HFFc6 (cell line): ENCODE measurements at regions not wholly inside any gene's neighbourhood (a gene's known extent, or its start where the extent isn't known, plus 50 kb on each side); places are given as distances from the start of the nearest gene placed in this dataset.

Source experiments
- DNase-seq: peaks from one replicate; pipeline ENCODE4 v3.0.0-alpha.2; 2018
- H3K27ac Mint-ChIP-seq: 2 replicates; pipeline ENCODE4 v1.8.0; 2020; ENCODE audit warnings: mild to moderate bottlenecking, mixed read lengths
- H3K27me3 Mint-ChIP-seq: 2 replicates; pipeline ENCODE4 v1.8.0; 2021; ENCODE audit warnings: mild to moderate bottlenecking, moderate library complexity, mixed read lengths; ENCODE audit not compliant: insufficient read depth
- H3K36me3 Mint-ChIP-seq: 2 replicates; pipeline ENCODE4 v1.8.0; 2021; ENCODE audit warnings: low read depth, mixed read lengths
- H3K4me1 Mint-ChIP-seq: 2 replicates; pipeline ENCODE4 v1.8.0; 2020; ENCODE audit warnings: low read depth, mixed read lengths
- H3K4me3 Mint-ChIP-seq: 2 replicates; pipeline ENCODE4 v1.8.0; 2020; ENCODE audit warnings: mild to moderate bottlenecking, moderate library complexity, mixed read lengths
- H3K9me3 Mint-ChIP-seq: 2 replicates; pipeline ENCODE4 v1.8.0; 2020; ENCODE audit warnings: mild to moderate bottlenecking, mixed read lengths
- TF ChIP-seq, protein P1 (sequence below): fragments of 200-600 bp; sonication (generic); IDR thresholded peaks from 2 replicates; pipeline ENCODE4 v1.5.0; 2021; ENCODE audit warnings: antibody characterized with exemption, mild to moderate bottlenecking

GRCh38 chr10:84783386-84783785 is 455.0 kb downstream of the CCSER2 start:
- Mint-ChIP-seq H3K36me3 (no peaks in the 10 kb centered on the region; the same call in 1 of the 2 replicates), H3K27me3 (no peaks in the 10 kb centered on the region), H3K4me3 (no peak overlapping the region), H3K4me1 (no peaks in the 10 kb centered on the region), H3K27ac (no peak overlapping the region), H3K9me3 (peaks cover 38% of the 10 kb centered on the region)
- DNase-seq, result no peak
- TF ChIP-seq, protein P1, sequence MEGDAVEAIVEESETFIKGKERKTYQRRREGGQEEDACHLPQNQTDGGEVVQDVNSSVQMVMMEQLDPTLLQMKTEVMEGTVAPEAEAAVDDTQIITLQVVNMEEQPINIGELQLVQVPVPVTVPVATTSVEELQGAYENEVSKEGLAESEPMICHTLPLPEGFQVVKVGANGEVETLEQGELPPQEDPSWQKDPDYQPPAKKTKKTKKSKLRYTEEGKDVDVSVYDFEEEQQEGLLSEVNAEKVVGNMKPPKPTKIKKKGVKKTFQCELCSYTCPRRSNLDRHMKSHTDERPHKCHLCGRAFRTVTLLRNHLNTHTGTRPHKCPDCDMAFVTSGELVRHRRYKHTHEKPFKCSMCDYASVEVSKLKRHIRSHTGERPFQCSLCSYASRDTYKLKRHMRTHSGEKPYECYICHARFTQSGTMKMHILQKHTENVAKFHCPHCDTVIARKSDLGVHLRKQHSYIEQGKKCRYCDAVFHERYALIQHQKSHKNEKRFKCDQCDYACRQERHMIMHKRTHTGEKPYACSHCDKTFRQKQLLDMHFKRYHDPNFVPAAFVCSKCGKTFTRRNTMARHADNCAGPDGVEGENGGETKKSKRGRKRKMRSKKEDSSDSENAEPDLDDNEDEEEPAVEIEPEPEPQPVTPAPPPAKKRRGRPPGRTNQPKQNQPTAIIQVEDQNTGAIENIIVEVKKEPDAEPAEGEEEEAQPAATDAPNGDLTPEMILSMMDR, result peak; percentile 52; the same call in 1 of the 2 replicates

DNA sequence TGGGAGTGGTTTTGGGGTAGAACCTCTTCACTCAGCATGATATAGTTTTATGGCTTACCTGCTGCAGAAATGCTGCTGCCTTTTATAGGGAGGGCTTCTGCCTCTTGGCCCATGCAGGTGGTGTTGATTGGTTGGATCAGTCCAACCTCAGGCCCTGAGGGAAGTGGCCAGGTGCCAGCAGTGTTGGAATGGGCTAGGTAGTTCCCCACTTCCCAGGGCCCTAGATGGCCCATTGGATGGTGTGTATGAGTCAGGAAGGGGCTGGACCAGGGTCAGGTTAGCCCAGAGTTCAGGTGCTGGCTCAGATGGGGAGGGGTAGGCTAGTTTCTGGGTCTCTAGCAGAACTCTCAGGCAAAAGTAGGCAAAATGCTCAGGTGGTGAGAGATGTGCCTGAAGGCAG is 455.5 kb downstream of the CCSER2 start:
- Mint-ChIP-seq H3K9me3 (peaks cover 36% of the 10 kb centered on the region), H3K4me3 (no peak overlapping the region), H3K27ac (no peak overlapping the region), H3K36me3 (no peaks in the 10 kb centered on the region; the same call in 1 of the 2 replicates), H3K4me1 (no peaks in the 10 kb centered on the region), H3K27me3 (no peaks in the 10 kb centered on the region)
- TF ChIP-seq, protein P1, result no peak
- no peak for DNase-seq

DNA sequence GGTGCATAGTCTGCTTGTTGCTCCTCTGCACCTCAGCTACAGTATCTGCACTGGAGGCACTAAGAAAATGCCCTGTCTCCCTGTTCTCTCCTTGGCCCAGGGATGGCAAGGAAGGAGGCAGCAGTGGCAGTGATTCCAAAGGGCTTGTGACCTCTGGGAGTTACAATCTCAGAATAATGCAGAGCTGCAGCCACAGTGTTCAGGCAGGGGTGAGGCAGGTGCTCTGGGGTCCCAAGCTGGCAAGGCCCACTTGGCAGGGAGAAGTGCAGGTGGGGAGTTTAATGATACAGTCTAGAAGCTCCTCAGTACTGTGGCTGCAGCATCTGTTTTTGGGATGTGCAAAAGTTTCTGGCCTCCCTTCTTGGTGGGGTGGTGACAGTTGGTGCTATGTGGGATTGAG is 456.4 kb downstream of the CCSER2 start:
- no peaks in the 10 kb centered on the region for H3K36me3 Mint-ChIP-seq
- TF ChIP-seq, protein P1, result no peak
- peaks cover 29% of the 10 kb centered on the region for H3K9me3 Mint-ChIP-seq
- DNase-seq, result no peak
- H3K27ac Mint-ChIP-seq, result no peak overlapping the region
- no peak overlapping the region for H3K4me3 Mint-ChIP-seq
- H3K4me1 Mint-ChIP-seq, result no peaks in the 10 kb centered on the region
- no peaks in the 10 kb centered on the region for H3K27me3 Mint-ChIP-seq

GRCh38 chr10:84789026-84789425 is 460.6 kb downstream of the CCSER2 start:
- Mint-ChIP-seq H3K9me3 (peaks cover 13% of the 10 kb centered on the region), H3K27ac (no peak overlapping the region), H3K36me3 (no peaks in the 10 kb centered on the region), H3K27me3 (no peaks in the 10 kb centered on the region), H3K4me1 (no peaks in the 10 kb centered on the region), H3K4me3 (no peak overlapping the region)
- TF ChIP-seq, protein P1, result no peak
- no peak for DNase-seq

DNA sequence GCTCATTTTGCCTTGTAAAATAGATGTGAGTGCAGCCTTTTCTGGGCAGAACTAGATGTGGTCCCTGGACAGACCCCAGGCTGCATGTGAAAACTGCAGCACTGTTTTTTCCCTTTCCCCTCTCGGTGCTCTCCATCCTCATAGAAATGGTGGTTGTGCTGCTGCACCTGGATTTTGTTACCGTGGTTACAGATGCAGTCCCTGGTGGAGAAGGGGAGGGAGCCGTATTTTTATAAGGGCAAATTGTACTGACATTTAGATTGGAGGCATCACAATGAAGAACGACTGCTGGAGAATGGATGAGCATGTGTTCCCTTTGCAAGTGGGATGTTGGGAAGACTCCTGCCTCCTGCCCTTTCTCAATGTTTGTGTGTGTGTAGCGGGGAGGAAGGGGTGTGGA is 469.9 kb downstream of the CCSER2 start:
- TF ChIP-seq, protein P1, result no peak
- Mint-ChIP-seq H3K4me1 (no peaks in the 10 kb centered on the region), H3K27me3 (no peaks in the 10 kb centered on the region), H3K4me3 (no peak overlapping the region), H3K36me3 (no peaks in the 10 kb centered on the region), H3K27ac (no peak overlapping the region), H3K9me3 (peaks cover 20% of the 10 kb centered on the region)
- no peak for DNase-seq

DNA sequence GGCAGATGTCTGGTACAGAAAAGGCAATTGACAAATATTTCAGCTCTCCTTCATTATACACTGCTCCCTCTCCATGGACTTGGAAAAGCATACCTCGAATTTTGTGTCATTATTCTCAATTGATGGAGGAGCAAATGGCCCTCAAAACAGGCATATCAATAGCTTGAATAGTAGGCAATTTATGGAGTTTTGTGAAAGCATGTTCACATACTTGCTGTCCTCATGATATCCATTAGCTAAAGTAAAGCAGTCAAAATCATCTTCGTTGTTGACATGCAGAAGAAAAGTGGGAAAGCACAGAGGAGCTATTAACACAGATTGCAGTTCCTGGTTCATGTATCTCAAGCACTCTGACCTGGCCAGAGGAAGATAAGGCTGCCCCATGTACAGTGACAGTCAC is 472.8 kb downstream of the CCSER2 start:
- Mint-ChIP-seq H3K9me3 (peaks cover 25% of the 10 kb centered on the region), H3K36me3 (no peaks in the 10 kb centered on the region), H3K27me3 (no peaks in the 10 kb centered on the region), H3K4me3 (no peak overlapping the region), H3K4me1 (no peaks in the 10 kb centered on the region), H3K27ac (no peak overlapping the region)
- TF ChIP-seq, protein P1, result no peak
- DNase-seq, result no peak
